Fibroblast of mammary gland (primary cell): ENCODE measurements at regions not wholly inside any gene's neighbourhood (a gene's known extent, or its start where the extent isn't known, plus 50 kb on each side); places are given as distances from the start of the nearest gene placed in this dataset.

Source experiments
- DNase-seq: peaks from one replicate; pipeline ENCODE4 v3.0.0-alpha.2; 2010; ENCODE audit warnings: low read depth
- H3K4me3 ChIP-seq: 2 replicates; pipeline ENCODE4 v1.5.1; 2011; ENCODE audit warnings: low read depth, mild to moderate bottlenecking, low read length, moderate library complexity; ENCODE audit not compliant: control insufficient read depth
- CTCF ChIP-seq: conservative IDR thresholded peaks from 2 replicates; pipeline ENCODE4 v1.5.1; 2011; ENCODE audit warnings: low read depth, low read length, inconsistent platforms; ENCODE audit not compliant: control insufficient read depth, insufficient read depth

DNA sequence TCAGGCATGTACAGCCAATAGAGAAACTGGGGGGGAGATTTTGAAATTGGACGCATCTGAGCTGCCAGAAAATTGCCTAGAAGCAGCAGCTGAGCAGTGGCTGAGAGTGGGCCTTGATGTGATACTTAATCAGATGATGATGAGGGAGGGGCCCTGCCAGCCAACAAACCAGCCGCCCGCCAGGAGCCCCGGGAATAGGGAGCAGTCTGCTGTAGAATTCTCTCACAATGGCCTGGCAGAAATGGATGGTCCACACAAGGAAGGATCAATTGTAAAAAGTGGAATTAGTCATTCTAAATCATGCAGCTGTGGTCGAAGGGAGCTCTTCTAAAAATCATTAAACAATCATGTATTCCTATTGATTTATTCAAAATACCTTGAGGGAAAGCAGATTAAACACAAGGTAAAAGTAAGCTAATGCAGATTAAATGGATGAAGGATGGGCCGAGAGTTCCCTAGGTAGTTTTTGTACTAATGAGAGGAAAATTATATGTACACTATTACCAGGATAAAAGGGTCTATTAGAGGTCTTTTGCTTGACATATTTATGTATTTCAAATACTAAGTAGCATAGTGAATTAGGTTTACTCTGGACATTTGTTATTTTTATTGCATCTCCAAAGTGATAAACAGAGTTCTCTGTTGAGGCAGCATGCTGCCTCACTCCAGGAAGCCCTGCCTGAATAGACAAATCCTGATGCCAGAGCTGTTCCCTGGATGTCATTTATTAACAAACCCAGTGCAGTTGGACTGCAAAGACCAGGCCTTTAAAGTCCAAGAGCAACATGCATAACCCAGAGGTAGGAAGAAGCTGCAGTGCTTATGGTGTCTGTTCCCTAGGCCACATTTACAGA lies 91.3 kb downstream of the NKX6-1 start:
- no peak overlapping the region for H3K4me3 ChIP-seq
- no peak for TF ChIP-seq CTCF
- no peak for DNase-seq

- no peak overlapping the region for H3K4me3 ChIP-seq
- DNase-seq, result peak; percentile 47
- TF ChIP-seq CTCF, result no peak
Measured at GRCh38 chr4:84403656-84404055, 95.4 kb downstream of the NKX6-1 start.

DNA sequence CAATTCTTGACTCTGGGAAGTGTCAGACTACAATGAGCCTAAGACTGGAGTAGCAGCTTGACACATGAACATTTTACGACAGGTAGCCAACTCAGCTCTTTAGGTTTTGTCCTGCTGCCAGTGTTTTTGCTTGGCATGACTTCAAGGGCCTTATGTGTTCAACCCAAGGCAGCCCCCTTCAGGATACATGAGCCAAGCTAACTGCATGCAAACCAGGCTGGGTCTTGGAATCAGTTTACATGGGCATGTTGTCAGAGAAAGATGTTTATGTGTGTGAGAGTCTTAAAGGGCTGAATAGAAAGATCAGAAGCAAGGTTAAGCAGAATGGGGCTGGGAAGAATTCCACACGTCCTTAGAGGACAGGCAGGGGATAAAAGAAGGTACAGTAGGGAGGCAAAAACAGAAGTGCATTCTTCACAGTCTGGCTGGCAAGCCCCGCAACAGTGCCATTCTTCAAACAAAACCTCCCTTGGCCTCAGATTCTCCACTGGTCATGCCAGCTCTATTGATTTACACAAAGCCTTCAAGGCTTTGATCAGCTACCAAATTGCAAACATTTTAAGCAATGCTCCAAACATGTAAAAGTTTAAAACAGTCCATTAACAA lies 97.3 kb downstream of the NKX6-1 start:
- no peak for TF ChIP-seq CTCF
- H3K4me3 ChIP-seq, result no peak overlapping the region
- DNase-seq, result no peak

- H3K4me3 ChIP-seq, result no peak overlapping the region
- no peak for DNase-seq
- TF ChIP-seq CTCF, result no peak
Measured at GRCh38 chr4:84394386-84394785, 104.7 kb downstream of the NKX6-1 start.

DNA sequence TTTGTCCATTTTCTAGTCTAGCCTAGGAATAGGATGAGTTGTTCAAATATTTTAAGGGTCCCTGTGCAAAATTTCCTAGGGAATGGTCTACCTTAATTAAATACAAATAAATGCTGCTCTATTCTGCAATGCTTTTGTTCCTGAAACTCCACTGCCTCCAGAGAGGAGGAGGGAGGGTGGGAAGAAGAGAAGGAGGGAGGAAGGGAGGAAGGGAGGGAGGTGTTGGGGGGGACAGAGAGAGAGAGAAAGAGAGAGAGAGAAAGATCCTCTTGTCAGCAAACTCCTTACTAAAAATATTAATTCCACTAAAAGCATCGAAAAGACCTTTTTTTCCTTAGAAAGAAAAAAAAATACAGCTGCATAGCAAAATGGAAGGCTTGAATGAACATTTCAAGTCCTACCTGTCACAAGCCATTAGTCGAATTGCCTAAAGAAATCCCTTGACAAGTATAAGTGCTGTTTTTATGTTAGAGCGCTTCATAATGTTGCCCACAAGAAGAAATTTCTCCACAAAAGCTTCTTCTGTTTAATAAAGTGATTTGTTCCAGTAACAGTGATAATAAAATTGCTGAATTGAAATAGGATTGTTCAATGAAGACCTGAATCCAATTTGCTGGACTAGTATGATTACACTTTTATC lies 106.0 kb downstream of the NKX6-1 start:
- DNase-seq, result no peak
- TF ChIP-seq CTCF, result no peak
- no peak overlapping the region for H3K4me3 ChIP-seq

DNA sequence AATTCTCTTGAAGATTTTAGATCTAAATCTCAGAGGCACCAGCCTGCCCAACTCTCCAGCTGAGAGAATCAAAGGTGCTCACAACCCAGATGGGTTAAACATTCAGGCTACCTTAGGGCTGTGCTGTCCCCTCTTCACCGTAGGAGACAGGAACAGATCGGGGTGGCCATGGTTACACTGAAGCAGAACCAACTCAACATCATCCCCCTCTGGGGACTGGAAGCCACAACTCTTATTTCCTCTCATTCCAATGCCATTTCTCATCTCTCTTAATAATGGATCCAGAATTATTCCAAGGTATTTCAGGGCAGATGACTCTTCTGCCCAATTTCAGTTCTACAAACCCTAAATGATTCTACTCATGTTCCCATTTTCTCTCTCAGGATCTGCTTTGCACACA lies 109.7 kb downstream of the NKX6-1 start:
- TF ChIP-seq CTCF, result no peak
- DNase-seq, result peak; percentile 37
- no peak overlapping the region for H3K4me3 ChIP-seq
